ENCODE measurements at regions not wholly inside any gene's neighbourhood (a gene's known extent, or its start where the extent isn't known, plus 50 kb on each side); places are given as distances from the start of the nearest gene placed in this dataset.

DNA sequence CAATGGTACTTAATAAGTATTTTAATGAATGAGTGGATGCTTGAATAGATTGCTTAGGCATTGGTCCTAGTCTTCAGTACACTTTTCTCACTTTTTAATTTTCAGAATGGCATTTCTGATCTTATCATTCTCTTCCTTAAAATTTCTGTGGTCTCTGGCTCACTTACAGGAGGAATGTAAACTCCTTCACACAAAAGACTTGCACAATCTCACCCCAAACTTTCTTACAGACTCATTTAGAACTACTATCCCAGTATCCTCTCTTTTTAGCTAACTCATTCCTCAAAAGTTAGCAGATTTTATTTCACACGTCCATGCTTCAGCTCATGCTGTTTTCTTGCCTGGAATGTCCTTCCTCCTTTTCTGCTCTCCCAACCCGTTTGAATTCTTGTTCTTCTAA is 350.1 kb downstream of the GRXCR1 start:
- no peak for DNase-seq (ENCODE audit: low read depth in 4 of 4, low spot score in 3 of 4)

DNA sequence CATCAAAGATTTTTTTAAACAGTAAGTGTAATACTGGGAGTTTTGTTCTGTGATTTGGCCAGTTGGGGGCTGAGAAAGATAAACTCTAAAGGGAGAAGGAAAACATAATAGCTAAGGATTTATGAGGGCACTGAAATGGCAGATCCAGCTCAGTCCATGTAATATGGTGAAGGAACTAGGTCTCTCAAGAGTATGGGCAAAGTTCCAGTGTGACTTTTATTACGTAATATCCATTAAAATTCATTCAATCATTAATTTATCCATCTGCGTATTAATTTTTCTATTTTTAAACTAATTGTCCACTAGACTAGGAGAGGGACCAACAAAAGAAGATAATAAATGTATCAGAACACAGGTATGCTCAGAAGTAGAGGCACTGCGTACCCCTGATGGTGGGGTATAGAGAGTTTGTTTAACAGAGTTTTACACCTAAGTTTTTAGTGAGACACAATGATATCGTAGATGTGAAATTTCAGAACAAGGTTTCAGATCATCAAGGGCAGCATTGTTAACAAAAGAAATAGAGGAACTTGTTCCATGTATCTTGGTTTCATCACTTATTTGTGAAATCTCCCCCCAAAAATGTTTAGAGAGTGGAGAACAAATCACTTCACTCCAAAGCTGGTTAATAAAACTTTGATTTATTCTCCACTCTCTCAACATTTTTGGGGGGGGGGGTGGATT is 351.1 kb downstream of the GRXCR1 start:
- DNase-seq (ENCODE audit: low read depth in 4 of 4, low spot score in 3 of 4): no peak

DNA sequence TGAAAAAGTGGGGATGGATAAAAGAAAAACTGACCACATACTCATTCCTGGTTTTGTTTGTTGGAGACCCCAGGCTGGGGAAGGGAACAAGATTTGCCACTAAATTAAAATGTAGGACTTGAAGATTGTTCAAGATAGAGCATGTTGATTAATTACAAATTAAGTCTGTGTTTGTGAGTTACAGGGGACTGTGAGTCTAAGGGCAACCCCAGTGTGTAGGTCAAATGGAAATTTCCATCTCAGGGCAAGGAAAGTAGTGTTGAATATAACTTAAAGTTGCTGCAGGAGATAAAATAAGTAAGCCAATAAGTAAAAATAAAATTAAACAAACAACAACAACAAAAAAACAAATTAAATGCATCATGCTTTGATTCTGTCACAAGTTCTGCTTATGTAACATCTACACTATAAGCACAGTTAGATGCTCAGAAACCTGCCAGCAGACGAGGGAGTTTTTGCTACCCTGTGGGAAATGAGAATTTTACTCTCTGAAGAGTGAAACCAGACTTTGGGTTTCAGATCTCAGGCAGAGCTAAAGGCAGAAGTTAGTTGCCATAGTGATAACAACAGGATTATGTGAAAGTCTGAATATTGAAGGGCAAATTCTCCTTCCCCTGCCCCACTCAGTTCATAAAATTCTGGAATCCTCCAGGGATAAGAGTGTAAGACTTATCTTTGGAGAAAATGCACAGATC is 352.3 kb downstream of the GRXCR1 start:
- DNase-seq (ENCODE audit: low read depth in 4 of 4, low spot score in 3 of 4): no peak

DNA sequence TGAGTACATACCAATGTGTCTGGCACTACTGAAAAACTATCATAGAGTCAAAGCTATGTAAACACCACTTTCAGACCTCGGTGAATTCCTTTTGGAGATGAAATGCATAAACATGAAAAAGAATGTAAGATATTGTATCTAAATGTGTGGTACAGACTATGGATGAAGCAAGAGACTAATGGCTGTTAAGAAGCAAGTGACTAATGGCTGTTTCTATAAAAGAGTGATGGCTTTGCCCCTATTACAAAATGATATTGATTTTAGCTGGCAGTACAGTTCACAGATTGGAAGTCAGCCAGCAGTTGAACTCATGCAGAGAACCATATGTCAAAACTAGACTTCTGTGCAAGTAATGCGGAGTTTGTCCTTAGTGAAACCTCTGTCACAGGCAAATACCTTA is 359.3 kb downstream of the GRXCR1 start:
- no peak for DNase-seq (ENCODE audit: low read depth in 4 of 4, low spot score in 3 of 4)

DNA sequence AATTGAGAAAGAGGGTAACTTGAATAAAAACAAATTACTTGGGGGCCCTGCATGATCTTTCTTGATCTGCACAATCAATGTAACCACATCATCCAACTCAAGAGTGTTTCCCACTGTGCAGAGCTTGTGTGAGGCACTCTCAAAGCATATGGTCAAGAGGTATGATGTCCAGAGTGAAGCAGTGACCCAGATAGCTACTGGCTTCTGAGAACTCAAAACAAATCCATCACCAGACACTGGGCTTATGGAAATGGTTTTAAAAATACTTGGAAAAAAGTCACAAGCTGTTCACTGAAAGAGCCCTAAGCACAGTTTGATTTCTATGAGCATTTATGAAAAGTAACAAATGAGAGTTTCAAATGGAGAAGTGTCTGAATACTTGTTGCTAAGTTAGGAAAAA is 361.0 kb downstream of the GRXCR1 start:
- DNase-seq (ENCODE audit: low read depth in 4 of 4, low spot score in 3 of 4): no peak

DNA sequence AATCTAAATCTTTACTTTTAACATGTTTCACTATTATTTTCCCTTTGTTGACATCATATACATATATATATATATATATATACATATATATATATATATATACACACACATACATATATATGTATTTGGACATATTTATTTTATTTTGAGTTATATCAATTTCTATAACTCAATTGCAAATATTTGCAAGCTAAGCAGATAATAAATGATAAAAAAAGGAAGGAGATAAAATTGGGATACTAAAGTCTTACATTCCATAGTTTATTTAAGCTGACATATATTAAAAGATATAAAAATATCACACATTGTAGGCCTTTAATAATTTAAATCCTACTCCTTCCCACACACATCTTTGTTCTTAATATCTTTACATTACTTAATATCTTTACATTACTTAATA is 372.2 kb downstream of the GRXCR1 start:
- no peak for DNase-seq (ENCODE audit: low read depth in 4 of 4, low spot score in 3 of 4)

DNA sequence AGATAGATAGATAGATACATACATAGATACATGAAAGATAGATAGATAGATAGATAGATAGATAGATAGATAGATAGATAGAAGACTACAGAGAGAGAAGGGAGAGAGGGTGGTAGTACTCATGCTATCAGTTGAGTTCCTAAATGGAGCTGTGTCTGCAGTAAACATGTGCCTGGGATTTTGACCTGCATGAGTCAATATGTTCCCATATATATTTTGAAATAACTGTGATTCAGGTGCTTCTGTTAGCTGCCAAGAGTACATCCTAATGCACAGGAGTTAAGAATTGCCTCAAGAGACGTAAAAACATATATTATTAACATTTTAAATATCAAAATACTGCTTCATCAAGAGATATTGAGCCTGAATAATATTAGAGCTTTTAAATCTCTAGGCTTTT is 379.4 kb downstream of the GRXCR1 start:
- DNase-seq (ENCODE audit: low read depth in 4 of 4, low spot score in 3 of 4): no peak

DNA sequence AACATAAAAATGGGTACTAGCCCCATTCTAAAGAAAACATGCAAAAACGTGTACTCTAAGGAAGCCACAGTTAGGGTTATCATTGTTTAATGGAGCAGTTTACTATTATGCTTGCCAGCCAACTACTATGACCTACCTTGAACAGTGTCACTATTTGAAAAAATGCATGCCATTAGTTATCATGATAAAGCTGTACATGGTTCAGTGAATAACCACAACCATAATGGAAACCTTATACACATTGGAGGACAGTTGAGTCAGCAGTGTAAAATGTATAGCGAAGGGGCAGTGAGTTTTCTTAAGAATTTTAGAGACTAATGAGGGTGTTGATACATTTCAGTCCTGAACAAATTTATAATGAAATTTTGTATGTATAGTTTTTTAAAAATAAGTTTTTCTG is 381.9 kb downstream of the GRXCR1 start:
- no peak for DNase-seq (ENCODE audit: low read depth in 4 of 4, low spot score in 3 of 4)

DNA sequence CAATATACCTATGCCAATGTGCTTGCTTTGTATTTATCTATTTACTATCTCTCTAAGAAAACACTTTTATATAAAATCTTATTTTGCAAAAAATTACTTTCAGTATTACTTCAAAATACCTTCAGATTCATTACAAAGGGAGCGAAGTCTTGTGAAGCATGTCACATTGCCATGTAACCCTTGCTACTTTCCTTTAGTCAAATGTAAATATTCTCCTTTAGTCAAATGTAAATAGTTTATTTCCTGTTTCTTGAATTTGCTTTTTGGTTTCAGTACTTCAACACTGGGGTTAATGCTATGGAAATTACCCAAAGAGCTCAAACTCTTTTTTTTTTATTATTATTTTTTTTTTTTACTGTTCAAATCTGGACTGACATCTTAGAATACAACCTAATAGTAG is 383.3 kb downstream of the GRXCR1 start:
- no peak for DNase-seq (ENCODE audit: low read depth in 4 of 4, low spot score in 3 of 4)

DNA sequence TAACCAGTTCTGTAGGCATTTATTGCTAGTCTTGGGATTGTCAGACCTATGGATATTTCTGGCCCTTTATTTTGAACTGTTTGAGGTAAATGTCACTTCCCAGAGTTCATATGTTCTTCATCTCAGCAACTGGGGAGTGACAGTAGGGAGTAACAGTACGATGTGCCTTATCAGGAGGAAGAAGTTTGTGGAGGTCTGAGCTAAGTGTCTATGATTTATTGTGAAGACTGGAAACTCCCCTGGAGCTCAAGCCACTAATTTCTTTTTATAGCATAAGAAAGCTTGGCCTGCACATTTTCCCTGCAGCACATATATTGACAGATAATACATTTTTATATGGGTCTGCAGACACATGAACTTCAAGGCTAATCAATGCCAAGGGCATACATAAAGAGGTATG is 383.8 kb downstream of the GRXCR1 start:
- DNase-seq (ENCODE audit: low read depth in 4 of 4, low spot score in 3 of 4): no peak

DNA sequence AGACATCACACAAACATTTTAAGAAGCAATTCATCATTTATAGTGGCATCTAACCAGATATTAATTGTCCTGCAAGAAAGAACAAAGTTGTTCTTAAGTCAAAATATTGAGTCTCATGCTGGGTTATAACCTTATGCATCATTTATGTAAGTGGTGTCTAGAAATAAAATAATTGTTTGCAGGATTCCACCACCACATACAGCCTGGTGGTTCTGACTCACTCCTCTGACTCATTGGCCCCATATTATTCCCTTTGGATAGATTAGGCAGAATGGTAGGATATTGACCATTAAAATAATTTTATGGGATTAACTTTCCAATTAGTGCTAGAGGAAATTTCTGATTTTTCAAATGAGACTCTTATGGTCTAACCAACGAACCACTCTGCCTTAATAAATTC is 384.5 kb downstream of the GRXCR1 start:
- DNase-seq (ENCODE audit: low read depth in 4 of 4, low spot score in 3 of 4): no peak

DNA sequence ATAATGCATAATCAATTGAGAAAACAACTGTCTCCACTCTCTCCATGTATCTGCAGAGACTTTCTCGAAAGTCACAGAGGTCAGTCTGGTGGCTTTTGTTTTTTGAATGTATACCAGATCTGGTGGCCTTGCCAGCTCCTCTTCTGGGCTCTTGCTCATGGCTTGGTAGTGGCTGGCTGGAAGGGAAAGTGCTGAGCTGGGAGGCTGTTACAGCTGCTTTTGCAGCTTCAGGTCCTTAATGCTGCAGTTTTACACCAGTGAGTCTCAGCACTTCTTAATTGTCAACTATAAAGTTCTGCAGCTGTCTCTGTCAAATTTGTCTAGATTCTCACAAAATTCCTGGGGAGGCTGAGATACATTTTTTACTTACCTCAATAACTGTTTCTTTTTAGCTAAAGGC is 390.0 kb downstream of the GRXCR1 start:
- no peak for DNase-seq (ENCODE audit: low read depth in 4 of 4, low spot score in 3 of 4)

DNA sequence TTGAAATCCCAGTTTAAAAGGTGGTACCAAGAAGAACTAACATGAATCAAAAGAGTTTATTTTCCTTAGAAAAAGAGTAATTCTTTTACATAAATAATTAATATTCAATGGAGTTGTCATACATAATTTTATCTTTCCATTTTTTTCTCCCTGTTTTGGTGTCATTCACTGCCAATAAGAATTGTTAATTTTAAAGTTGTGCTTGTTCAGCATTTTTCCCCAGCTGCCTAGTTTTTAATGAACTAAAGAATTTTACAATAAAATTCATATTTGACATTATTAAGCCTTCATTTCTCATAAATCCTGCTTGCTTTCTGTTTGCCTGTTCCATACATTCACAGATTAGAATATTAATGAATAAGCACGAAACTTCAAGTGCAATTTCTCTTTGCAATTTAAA is 393.6 kb downstream of the GRXCR1 start:
- DNase-seq (ENCODE audit: low read depth in 4 of 4, low spot score in 3 of 4): no peak

DNA sequence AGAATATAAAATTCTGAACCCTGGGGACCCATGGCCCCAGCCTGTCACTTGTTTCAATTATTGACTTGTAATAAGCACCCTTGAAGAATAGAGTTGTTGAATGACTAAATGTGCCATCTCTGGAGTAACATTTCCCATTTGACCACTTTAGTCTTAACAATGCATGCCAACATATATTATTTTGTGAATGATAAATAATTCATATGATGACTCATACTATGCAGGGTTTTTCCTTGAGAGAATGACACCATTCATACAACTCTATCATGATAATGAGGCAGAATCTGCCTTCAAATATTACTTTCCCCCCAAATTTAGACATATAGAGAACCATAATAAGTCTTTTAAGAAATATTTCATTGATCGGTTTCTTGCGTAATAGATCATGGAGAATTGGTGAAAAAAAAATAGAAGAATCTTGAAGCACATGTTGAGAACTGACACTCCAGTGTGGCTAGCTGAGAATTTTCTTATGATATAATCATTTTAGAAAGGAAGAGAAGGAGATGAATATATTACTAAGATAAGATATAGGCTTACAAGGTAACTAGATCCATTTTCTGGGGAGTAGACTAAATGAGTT is 404.5 kb downstream of the GRXCR1 start:
- no peak for DNase-seq (ENCODE audit: low read depth in 4 of 4, low spot score in 3 of 4)

DNA sequence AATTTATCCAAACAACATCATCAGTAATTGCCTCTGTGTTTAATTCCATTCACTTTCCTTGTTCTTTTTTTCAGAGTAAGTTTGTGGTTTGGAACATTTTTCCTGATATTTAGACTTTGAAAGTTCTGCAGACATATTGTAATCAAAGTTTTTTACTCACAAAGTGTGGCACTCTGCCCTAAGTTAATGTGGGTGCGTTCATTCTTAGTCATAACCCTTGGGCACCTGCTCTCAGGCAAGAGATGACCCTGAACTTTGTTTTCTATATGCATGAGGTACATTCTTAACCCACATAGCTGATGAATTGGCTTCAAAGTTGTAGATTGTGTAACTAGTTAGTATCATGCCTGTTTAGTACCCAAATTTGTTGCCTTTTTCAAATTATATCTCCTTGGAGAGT is 424.3 kb downstream of the GRXCR1 start:
- no peak for DNase-seq (ENCODE audit: low read depth in 4 of 4, low spot score in 3 of 4)

DNA sequence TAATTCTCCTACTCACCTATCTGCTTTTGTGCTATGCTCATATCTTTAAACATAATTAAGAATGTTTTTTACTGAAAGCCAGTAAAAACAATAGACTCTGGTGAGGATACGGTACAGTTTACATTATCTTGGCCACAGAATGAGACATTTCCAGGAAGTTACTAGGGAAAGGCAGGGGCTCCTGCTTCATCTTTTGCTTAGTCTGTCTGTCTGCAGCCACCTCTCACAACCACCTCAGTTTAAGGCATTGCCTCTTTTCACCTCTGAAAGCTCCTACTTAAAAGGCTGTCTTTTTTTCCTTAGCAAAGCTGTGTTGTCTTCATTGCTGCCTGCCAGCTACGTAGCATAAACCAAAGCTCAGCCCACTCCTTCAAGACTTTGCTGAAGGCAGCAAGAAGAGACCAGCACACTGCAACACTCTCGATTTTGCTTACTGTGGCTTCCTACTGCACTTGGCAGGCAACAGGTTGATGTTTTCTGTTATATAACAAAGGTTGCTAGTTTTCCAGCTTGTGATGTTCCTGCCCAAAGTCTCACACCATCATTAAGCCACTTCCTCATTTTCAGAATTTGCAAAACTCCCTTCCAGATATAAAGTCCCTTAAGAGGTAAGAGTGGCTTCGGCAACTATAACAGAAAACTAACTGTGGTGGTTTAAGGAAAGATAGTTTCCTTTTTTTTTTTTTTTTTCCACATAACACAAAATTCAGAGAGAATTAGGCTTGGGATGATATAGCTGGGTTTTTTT is 432.9 kb downstream of the GRXCR1 start:
- DNase-seq (ENCODE audit: low read depth in 4 of 4, low spot score in 3 of 4): no peak

DNA sequence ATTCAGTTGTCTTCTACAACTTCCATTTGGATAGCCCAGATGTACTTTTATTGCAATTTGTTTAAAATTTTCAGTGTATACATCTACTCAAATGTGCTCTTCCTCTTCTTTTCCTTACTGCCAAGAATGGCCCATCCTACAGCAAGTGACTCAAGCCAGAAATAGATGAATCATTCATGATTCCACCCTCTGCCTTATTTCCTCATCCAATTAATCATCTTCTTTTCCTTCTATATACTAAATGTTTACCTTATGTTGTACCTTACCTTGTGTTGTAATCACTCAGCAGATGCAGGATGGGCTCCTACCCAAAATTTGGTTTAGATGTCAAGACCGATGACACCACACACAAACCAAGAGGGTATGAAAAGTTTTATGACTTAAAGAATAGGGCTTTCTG is 437.8 kb downstream of the GRXCR1 start:
- no peak for DNase-seq (ENCODE audit: low read depth in 4 of 4, low spot score in 3 of 4)

DNA sequence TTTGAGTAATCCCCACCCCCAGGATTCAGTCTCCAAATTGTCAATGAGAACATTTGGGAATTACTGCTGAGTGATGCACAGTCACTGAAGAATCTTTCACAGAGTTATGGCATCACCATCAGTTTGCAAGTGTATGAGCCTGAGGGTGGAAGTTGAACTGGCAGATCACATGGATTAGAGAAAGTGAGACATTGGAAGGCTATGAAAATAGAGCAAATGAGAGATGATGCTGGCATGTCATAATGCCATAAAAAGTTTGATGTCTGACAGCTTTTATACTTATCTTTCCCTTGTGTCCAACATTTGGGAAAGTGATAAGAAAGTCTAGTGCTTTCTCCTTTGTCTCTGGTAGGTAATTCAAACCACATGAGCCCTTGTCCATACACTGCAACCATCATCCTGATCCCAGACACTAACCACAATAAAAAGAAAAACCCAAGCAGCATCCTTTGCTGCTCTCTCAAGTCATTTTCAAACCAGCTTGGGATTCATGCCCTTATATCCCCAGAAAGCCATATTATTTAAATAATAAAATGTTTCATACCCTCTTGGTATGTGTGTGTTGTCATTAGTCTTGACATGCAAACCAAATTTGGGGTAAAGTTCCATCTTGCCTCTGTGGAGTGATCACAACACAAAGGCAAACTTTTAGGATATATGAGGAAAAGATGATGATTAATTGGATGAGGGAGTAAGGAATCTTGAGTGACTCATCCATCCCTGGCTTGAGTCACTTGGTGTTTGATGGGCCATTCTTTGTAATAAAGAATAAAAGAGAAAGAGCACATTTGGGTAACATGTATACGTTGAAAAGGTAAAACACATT is 438.9 kb downstream of the GRXCR1 start:
- no peak for DNase-seq (ENCODE audit: low read depth in 4 of 4, low spot score in 3 of 4)

DNA sequence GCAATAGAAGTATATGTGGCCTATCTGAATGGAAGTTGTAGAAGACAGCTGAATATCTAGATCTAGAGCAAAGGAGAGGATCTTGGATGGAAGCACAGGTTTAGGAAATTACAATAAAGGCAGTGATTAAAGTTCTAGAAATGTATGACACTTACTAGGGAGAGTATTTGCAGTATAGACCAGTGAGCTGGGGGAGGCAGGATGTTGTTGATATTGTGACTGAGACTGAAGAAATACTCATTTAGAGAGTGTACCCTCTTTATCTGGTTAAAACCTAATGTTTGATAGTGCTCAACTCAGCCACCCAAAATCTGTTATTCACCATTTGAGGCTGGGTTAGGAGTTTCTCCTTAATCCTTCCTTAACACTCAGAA is 439.5 kb downstream of the GRXCR1 start:
- DNase-seq (ENCODE audit: low read depth in 4 of 4, low spot score in 3 of 4): no peak

DNA sequence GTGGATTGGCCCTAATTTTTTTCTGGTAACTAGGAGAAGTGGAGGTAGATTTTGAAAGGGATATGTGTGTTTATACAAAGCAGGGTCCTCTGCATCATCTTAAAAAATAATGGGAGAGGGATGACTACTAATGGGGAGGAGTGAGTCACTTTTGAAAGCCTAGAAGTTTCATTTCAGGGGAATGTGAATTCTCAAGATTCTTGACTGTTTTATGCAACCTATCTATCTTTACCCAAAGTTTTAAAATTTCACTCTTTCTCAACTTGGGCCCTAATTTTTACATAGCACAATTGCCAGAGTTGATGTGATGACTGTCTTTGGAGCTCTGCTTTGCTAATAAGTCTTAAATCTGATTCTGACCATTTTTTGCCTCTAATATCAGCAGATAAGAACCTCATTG is 445.2 kb downstream of the GRXCR1 start:
- no peak for DNase-seq (ENCODE audit: low read depth in 4 of 4, low spot score in 3 of 4)

DNA sequence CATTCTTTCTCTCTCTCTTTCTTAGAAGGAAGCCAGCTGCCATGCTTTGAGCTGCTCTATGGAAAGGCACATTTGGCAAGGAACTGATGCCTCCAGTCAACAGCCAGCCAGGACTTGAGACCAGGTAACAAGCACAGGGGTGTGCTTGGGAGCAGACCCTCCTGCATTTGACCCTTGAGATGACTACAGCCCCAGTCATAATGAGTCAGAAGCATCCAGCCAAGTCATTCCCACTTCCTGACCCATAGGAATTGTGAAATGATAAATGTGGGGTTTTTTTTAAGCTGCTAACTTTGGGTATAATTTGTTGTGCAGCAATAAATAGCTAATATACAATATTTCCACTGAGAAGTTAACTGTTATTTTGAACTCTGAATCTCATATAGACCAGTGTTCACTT is 446.9 kb downstream of the GRXCR1 start:
- DNase-seq (ENCODE audit: low read depth in 4 of 4, low spot score in 3 of 4): no peak

Data from left renal pelvis (tissue), 4 donors.